AG09309 (cell line): ENCODE measurements at regions not wholly inside any gene's neighbourhood (a gene's known extent, or its start where the extent isn't known, plus 50 kb on each side); places are given as distances from the start of the nearest gene placed in this dataset.

Source experiments
- DNase-seq: peaks from one replicate; pipeline ENCODE4 v3.0.0-alpha.2; 2010; ENCODE audit warnings: low read depth
- H3K4me3 ChIP-seq: 2 replicates; pipeline ENCODE4 v1.5.1; 2011; ENCODE audit warnings: mild to moderate bottlenecking, low read depth, low read length, moderate library complexity; ENCODE audit not compliant: control insufficient read depth
- TF ChIP-seq, protein P1 (sequence below): IDR thresholded peaks from 2 replicates; pipeline ENCODE4 v1.5.1; 2011; ENCODE audit warnings: mild to moderate bottlenecking, low read depth, low read length, inconsistent platforms; ENCODE audit not compliant: insufficient read depth, control insufficient read depth; ENCODE audit errors: missing control alignments

DNA sequence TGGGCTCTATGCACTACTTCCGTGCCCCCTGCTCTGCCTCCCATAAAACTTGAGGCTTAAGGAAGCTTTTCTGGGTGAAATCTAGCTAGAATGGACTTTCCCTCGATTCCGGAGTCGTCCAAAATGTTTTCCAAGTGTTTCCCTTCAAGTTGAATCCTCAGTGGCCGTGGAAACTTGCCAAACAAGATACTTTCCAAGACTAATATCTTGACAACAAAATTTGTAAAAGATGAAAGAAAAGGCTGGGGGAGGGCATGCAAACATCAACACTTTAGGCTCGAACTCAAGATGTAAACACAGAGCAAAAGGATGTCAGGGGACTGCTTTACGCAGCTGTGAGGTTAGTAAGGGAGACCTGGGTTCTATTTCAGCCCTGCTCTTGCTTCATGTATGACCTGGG lies 482.8 kb upstream of the KLF4 start:
- TF ChIP-seq, protein P1, sequence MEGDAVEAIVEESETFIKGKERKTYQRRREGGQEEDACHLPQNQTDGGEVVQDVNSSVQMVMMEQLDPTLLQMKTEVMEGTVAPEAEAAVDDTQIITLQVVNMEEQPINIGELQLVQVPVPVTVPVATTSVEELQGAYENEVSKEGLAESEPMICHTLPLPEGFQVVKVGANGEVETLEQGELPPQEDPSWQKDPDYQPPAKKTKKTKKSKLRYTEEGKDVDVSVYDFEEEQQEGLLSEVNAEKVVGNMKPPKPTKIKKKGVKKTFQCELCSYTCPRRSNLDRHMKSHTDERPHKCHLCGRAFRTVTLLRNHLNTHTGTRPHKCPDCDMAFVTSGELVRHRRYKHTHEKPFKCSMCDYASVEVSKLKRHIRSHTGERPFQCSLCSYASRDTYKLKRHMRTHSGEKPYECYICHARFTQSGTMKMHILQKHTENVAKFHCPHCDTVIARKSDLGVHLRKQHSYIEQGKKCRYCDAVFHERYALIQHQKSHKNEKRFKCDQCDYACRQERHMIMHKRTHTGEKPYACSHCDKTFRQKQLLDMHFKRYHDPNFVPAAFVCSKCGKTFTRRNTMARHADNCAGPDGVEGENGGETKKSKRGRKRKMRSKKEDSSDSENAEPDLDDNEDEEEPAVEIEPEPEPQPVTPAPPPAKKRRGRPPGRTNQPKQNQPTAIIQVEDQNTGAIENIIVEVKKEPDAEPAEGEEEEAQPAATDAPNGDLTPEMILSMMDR: no peak

DNA sequence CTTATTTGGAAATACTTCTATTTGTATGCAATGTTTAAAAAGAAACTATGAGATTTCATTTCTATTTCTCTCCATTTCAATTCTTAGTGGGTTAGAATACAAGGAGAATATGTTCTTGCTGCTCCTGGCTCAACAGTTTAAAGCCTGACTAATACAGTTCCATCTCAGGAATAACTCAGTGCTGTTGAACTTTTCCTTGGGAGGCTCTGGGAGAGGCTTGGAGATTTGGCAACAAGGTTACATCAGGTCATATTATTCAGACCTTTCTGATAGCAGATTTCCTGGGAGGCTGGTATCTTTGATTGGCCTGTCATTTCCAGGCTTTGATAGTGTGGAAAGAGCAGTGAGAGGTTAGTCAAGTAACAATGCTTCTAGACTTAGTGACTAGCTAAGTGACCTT lies 481.7 kb upstream of the KLF4 start:
- no peak for DNase-seq
- TF ChIP-seq, protein P1: no peak

More for the DNA sequence above, 482.8 kb upstream of the KLF4 start:
- no peak for DNase-seq
- H3K4me3 ChIP-seq: no peak overlapping the region

DNA sequence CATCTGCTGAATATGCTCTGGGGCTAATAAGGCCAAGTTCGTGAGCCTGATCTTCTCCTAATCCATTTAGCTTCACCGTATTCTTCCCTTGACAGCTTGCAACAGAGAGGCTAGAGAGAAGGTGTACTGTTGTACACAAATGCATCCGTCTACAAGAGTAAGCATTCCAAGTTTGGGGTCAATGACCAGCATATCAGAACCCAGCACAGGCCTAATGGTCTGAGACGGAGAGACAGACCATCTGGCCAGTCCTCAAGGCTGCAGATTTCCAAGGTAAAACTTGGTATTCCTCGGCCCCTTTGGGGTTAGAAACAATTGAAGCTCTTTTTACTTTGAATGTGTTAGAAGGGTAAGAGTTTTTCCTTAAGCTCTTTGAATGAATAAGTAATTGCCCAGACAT lies 481.2 kb upstream of the KLF4 start:
- DNase-seq: no peak
- H3K4me3 ChIP-seq: no peak overlapping the region
- TF ChIP-seq, protein P1: no peak

More for the DNA sequence above, 481.7 kb upstream of the KLF4 start:
- H3K4me3 ChIP-seq: no peak overlapping the region

DNA sequence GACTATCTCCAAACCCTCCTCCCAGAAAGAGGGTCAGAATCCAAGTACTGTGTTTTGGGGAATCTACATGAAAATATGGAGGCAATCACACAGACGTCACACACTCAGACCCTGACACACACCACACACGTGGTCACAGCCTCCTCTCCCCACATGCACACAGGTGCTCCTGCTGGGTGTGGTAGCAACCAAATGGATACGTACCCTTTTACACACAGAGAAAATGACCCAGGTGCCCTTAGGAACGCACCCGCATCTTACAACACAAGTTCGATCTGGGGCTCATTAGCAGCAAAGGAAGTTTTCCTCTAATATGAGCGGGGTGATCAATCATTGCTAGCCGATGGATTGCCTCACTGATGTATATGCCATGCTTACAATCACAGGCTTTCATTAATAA lies 480.2 kb upstream of the KLF4 start:
- TF ChIP-seq, protein P1: no peak
- no peak overlapping the region for H3K4me3 ChIP-seq
- no peak for DNase-seq

DNA sequence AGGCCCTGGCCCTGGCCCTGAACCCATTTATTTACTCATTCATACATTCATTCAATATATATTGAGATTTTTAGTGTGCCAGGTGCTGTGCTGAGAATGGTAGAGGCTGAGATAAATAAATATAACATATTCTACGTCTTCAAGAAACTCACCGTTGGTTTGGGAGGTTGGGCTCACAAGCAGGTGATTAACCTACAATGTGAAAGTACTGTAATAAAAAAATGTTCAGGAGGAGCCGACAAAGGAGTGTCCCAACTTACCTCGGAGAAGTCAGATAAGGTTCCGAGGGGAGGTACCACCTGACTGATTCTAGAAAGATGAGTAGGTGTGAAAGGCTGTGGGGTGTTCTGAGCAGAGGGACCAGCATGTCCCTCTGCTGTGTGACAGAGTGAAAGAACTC lies 479.6 kb upstream of the KLF4 start:
- H3K4me3 ChIP-seq: no peak overlapping the region
- TF ChIP-seq, protein P1: no peak
- no peak for DNase-seq

DNA sequence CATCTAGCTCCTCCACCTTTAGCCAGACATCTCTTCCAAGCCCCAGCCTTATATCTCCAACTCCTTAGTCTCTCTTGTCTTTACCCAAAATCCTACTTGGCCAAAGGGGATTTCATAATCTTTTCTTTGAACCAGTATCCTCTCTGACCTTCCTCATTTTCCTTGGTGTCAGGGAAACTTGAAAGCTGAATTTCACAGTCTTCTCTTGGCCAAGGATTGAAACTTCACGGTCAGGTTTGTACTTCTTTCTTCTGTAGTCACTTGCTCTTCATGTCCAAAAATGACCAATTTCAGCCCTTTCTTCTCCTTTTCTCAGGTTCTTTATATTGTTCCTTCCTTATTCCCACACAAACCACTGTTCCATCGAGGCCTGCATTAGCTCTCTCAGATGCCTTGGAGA lies 473.7 kb upstream of the KLF4 start:
- DNase-seq: no peak
- H3K4me3 ChIP-seq: no peak overlapping the region
- TF ChIP-seq, protein P1: no peak

DNA sequence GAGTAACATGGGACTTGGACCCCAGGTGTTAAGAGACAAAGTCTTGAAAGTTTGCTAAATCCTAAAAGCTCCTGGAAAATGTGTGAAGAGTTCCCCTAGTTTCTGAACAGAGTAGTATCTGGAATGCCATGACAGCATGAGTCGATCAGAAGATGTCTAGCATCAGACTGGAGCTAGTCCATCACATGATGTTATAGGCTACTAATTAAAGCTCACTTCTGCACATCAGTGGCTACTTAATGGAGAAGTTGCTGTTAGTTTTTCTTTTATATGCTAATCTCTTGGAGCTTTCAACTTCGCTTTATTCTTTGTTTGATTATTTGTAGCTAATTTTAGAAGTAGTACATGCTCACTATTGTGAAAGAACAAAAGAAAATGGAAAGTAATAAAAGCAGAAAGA lies 471.3 kb upstream of the KLF4 start:
- no peak overlapping the region for H3K4me3 ChIP-seq
- no peak for DNase-seq
- TF ChIP-seq, protein P1: no peak
